ENCODE measurements at regions not wholly inside any gene's neighbourhood (a gene's known extent, or its start where the extent isn't known, plus 50 kb on each side); places are given as distances from the start of the nearest gene placed in this dataset.

DNA sequence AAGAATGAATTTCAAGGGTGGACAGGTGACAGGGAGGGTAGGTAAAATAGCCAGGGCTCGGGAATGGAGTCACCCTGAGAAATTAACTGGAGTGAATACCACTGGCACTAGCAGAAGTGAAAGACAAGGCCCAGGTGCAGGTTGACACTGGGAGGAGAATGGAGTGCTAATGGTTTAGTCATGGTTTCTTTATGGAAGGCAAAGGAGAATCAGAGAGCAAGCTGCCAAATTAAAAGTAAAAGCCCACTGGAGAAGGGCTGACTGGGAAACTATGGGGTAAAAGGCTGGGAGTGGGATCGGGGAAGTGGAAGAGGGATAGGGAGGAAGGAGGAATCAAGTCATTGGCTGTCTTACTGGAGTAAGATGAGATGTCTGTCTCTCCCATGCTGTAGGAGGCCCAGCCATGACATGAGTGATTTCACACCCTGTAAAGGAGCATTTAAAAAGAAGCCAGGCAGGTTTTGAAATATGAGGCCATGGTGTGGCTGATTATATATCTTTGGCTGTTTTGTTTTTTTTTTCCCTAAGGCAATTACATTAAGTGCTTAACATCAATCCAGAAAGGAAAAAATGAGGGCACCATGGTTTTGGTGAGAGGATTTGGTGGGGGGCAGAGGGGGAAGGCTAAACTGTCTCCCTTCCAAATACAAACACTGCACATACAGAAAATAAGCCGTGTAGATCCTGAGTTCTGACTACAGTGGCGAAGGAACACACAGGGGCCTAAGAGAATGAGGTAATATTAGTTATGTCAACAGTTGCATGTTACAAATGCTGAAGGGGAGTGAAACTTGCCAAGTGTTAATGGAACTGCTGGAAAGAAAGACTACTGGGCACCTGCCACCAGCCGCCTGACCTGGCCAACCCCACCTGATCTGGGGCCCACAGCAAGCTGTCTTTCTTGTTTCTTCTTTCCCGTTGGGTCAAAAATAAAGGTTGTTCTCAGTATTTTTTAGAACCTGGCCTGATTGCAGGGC, 183.5 kb upstream of the TSC22D1 start:
- no peaks in the 10 kb centered on the region for H3K9me2 ChIP-seq (replicated peaks; ENCODE audit: insufficient read depth)
- H4K20me1 ChIP-seq (ENCODE audit: insufficient read depth, poor library complexity, severe bottlenecking) = no peaks in the 10 kb centered on the region
- peak overlapping the region; percentile 48 for H3K4me2 ChIP-seq
- H3K27me3 ChIP-seq = no peaks in the 10 kb centered on the region
- no peaks in the 10 kb centered on the region for H3K9me3 ChIP-seq (ENCODE audit: low read depth)
- TF ChIP-seq EZH2 (IDR thresholded peaks at IDR 0.05; ENCODE audit: borderline replicate concordance) = no peak
- TF ChIP-seq, protein P1, sequence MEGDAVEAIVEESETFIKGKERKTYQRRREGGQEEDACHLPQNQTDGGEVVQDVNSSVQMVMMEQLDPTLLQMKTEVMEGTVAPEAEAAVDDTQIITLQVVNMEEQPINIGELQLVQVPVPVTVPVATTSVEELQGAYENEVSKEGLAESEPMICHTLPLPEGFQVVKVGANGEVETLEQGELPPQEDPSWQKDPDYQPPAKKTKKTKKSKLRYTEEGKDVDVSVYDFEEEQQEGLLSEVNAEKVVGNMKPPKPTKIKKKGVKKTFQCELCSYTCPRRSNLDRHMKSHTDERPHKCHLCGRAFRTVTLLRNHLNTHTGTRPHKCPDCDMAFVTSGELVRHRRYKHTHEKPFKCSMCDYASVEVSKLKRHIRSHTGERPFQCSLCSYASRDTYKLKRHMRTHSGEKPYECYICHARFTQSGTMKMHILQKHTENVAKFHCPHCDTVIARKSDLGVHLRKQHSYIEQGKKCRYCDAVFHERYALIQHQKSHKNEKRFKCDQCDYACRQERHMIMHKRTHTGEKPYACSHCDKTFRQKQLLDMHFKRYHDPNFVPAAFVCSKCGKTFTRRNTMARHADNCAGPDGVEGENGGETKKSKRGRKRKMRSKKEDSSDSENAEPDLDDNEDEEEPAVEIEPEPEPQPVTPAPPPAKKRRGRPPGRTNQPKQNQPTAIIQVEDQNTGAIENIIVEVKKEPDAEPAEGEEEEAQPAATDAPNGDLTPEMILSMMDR (IDR thresholded peaks at IDR 0.05; ENCODE audit: poor library complexity) = no peak
- no peak for TF ChIP-seq EZH2phosphoT487 (IDR thresholded peaks at IDR 0.05; ENCODE audit: low read depth, severe bottlenecking, unreplicated experiment)
- H3K4me3 ChIP-seq = no peak overlapping the region
- H3K36me3 ChIP-seq (replicated peaks; ENCODE audit: insufficient read depth, low read depth) = no peaks in the 10 kb centered on the region
- DNase-seq (ENCODE audit: low spot score) = peak; percentile 54
- 35% methylated on average over 6 of the region's 6 CpGs for WGBS (ENCODE audit: low lambda C conversion rate, missing lambda C conversion rate)
- H3K4me1 ChIP-seq (ENCODE audit: insufficient read depth) = peaks cover 47% of the 10 kb centered on the region
- H3K27ac ChIP-seq = peak overlapping the region; percentile 92
- H3K79me2 ChIP-seq = no peaks in the 10 kb centered on the region
- no peak overlapping the region for H2AFZ ChIP-seq

DNA sequence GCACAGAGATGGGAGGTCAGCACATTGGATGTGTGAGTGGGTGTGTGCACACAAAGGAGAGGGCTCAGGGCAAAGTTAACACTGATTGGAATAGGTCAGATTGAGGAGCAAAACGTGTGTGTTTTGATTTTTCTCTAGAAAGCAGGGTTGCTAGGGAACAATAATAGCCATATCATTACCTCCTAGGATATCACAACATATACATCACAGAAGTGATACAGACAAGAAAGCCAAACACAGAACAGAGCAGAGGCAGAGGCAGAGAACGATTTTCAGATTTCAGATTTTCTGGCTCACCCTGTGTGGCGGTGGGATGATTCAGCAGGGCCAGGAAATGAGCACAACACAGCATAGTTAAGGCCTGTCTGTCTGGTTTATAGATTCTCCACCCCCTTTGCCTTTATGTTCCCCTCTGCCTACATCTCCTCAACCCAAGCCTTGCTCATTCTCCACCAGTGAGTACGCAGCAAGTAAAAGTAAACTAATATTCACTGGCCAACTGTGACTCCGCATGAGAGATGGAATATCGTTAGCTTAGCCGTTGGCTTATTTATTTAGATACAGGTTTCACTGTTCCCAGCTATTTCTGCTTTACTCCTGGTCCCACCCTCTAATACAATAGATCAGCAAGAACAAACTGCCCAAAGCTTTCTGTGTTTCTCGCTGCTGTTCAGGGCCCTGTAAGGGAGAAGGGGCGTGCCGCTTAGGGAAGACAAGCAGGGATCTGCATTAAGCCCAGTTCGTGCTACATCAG, 182.7 kb upstream of the TSC22D1 start:
- no peaks in the 10 kb centered on the region for H3K9me2 ChIP-seq (replicated peaks; ENCODE audit: insufficient read depth)
- 35% methylated on average over 11 of the region's 11 CpGs for WGBS (ENCODE audit: low lambda C conversion rate, missing lambda C conversion rate)
- H3K4me2 ChIP-seq = peak overlapping the region; percentile 48
- TF ChIP-seq, protein P1 (IDR thresholded peaks at IDR 0.05; ENCODE audit: poor library complexity) = no peak
- TF ChIP-seq EZH2 (IDR thresholded peaks at IDR 0.05; ENCODE audit: borderline replicate concordance) = no peak
- TF ChIP-seq EZH2phosphoT487 (IDR thresholded peaks at IDR 0.05; ENCODE audit: low read depth, severe bottlenecking, unreplicated experiment) = no peak
- H3K27me3 ChIP-seq = no peaks in the 10 kb centered on the region
- peaks cover 39% of the 10 kb centered on the region for H3K4me1 ChIP-seq (ENCODE audit: insufficient read depth)
- H4K20me1 ChIP-seq (ENCODE audit: insufficient read depth, poor library complexity, severe bottlenecking) = no peaks in the 10 kb centered on the region
- peak overlapping the region; percentile 92 for H3K27ac ChIP-seq
- H3K79me2 ChIP-seq = no peaks in the 10 kb centered on the region
- H3K36me3 ChIP-seq (replicated peaks; ENCODE audit: insufficient read depth, low read depth) = no peaks in the 10 kb centered on the region
- DNase-seq (ENCODE audit: low spot score) = peak; percentile 58
- H2AFZ ChIP-seq = no peak overlapping the region
- H3K4me3 ChIP-seq = no peak overlapping the region
- no peaks in the 10 kb centered on the region for H3K9me3 ChIP-seq (ENCODE audit: low read depth)

DNA sequence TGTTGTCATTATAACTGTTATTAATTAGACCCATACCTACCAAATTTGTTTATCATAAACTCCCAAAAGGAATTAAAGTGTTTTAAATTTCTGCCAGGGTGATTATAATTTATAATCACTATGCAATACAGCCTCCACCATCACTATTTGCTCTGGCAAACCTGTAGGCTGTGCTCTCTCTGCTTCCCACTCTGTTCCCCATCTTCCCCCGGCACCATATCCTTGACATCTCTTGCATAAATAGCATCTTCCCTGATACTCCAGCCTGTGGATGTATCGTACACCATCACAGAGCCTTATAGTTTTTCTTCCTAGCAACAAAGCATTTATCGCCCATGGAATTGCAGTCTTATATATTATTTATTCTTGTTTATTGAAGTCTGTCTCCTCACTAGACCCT, 181.5 kb upstream of the TSC22D1 start:
- H3K4me2 ChIP-seq = no peak overlapping the region
- no peaks in the 10 kb centered on the region for H3K79me2 ChIP-seq
- no peak overlapping the region for H3K4me3 ChIP-seq
- 98% methylated on average over 3 of the region's 3 CpGs for WGBS (ENCODE audit: low lambda C conversion rate, missing lambda C conversion rate)
- TF ChIP-seq EZH2 (IDR thresholded peaks at IDR 0.05; ENCODE audit: borderline replicate concordance) (no peak), EZH2phosphoT487 (IDR thresholded peaks at IDR 0.05; ENCODE audit: low read depth, severe bottlenecking, unreplicated experiment) (no peak)
- TF ChIP-seq, protein P1 (IDR thresholded peaks at IDR 0.05; ENCODE audit: poor library complexity) = no peak
- no peaks in the 10 kb centered on the region for H3K9me3 ChIP-seq (ENCODE audit: low read depth)
- peaks cover 36% of the 10 kb centered on the region for H3K4me1 ChIP-seq (ENCODE audit: insufficient read depth)
- no peak overlapping the region for H2AFZ ChIP-seq
- H3K27me3 ChIP-seq = no peaks in the 10 kb centered on the region
- no peaks in the 10 kb centered on the region for H3K9me2 ChIP-seq (replicated peaks; ENCODE audit: insufficient read depth)
- no peaks in the 10 kb centered on the region for H4K20me1 ChIP-seq (ENCODE audit: insufficient read depth, poor library complexity, severe bottlenecking)
- no peak for DNase-seq (ENCODE audit: low spot score)
- peak overlapping the region; percentile 92 for H3K27ac ChIP-seq
- H3K36me3 ChIP-seq (replicated peaks; ENCODE audit: insufficient read depth, low read depth) = no peaks in the 10 kb centered on the region
